ENCODE measurements at regions not wholly inside any gene's neighbourhood (a gene's known extent, or its start where the extent isn't known, plus 50 kb on each side); places are given as distances from the start of the nearest gene placed in this dataset.
"Not testable (repeated sequence)": the region's sequence is repeated elsewhere in the genome, so short reads cannot be mapped to it uniquely, and the experiment has no call there.

DNA sequence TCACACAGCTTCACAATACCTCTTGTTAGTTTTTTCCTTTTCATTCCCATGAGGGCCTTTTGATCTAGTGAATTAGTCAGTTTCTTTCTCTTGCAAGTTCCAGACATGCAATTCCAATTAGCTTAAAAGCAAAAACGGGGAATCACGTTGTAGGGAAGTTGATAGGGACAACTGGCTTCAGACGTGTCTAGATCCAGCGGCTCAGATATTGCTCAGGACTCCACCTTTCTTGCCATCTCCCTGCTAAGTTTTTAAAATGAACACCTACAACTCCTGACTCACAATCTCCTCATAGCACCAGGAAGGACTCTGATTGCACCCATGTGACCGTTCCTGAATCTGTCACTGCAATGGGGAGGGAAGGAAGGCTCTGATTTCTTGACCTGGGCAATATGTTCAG is 63.8 kb upstream of the ARHGAP29 start:
- no peak for DNase-seq

DNA sequence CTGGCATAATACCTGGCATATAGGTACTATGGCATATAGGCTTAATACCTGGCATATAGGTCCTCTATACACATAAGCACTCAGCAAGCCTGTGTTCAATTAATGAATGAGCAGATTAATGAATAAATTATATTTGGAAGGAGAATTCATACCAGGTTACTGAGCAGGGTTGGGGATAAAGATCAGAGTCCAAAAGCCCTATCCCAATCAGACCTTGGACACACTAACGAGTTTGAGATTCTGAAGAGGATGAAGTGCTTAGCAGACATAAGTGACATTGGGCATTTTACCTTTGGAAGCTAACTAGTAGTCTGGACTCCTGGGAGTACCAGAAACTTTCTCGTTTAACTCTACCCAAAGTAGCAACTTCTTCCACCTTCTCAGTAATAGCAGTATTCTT is 63.3 kb upstream of the ARHGAP29 start:
- DNase-seq = no peak

DNA sequence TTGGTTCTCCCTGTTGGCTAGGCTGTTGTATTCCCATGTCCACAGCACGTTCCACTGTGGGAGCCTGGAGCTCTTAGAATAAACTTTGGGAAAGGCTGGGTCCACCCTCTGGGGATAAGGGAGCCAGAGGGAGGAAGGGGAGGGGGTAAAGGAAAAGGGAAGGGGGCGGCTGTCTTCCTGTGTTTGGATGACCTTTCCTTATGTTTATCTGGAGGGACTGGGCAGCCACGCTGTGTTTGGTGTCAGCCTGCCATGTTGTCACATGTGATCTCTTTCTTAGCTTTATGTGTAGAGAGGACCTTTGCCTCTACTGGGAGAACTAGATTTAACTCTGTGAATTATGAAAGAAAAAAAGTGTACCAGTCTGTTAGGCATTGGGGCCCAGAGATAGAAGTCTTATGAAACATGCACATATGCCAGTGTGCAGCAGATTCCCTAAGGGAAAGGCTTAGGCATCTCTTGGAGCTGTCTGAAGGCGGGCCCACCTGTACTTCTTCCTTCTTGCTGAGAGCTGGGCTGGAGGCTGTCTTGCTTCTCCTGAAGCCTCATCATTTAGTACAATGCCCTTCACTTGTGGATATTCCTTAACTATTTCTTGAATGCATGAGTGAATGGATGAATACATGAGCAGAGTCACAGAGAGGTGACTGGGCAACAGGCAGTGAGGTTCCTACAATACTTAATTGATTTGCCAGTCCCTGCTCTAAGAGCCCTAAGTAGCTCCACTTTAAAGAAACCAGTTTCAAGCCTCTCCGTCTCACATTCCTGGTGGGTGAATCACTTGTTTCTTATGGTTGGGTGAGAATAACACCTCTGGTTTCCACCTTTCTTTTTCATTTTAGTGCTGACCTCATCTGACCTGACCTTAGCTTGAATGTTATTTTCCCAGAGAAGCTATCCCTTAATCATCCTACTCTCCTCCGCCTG is 62.5 kb upstream of the ARHGAP29 start:
- no peak for DNase-seq

DNA sequence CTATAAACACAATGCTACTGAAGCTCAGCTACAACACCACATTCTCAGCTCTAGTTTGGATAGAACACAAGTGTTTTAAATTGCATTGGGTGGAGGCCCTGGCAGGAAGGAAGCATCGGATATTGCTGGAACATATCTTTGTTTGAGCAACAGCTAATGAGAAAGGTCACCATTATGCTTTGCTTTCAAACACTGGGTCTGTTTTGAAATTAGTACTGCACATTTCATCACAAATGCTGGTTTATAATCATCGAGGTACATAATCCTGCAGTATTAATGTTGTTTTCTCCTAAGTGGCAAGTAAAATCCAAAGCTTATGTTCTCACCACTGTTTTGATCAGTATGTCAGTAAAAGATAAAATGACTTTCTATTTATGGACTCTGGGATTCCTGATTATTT is 61.5 kb upstream of the ARHGAP29 start:
- no peak for DNase-seq

GRCh38 chr1:94296018-94296417 is 58.6 kb upstream of the ARHGAP29 start:
- no peak for DNase-seq

GRCh38 chr1:94292978-94293377 is 55.6 kb upstream of the ARHGAP29 start:
- not testable (repeated sequence) for DNase-seq

DNA sequence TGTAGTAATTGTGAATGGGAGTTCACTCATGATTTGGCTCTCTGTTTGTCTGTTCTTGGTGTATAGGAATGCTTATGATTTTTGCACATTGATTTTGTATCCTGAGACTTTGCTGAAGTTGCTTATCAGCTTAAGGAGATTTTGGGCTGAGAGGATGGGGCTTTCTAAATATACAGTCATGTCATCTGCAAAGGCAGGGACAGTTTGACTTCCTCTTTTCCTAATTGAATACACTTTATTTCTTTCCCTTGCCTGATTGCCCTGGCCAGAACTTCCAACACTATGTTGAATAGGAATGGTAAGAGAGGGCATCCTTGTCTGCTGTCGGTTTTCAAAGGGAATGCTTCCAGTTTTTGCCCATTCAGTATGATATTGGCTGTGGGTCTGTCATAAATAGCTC is 51.9 kb upstream of the ARHGAP29 start:
- not testable (repeated sequence) for DNase-seq

Measured in NCI-H1694 treated with DMSO at 0.1 percent for 48 hours (cell line).